ENCODE measurements at regions not wholly inside any gene's neighbourhood (a gene's known extent, or its start where the extent isn't known, plus 50 kb on each side); places are given as distances from the start of the nearest gene placed in this dataset.

DNA sequence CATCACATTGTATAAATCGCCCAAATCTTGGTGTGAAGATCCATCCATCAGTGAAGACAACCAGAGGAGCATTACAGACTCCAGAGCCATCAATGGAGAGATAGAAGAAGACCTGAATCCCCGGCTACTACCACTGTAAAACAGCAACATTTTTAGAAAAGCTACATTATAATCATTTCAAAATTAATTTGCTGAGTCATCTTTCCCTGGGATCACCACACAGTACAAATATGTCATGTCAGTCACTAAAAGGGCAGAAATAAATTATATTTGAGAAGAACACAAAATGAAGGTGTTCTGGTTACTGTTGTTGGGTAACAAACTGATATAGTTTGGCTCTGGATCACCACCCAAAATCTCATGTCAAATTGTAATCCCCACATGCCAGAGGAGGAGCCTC lies 218.5 kb upstream of the STT3B start:
- Histone ChIP-seq H3K4me1 (ENCODE audit: insufficient read depth, low read length) (peaks cover 7% of the 10 kb centered on the region; the same call in 1 of the 2 replicates), H3K9me3 (ENCODE audit: low read length) (peaks cover 22% of the 10 kb centered on the region; the same call in 1 of the 2 replicates), H2AFZ (ENCODE audit: low read length) (no peak overlapping the region), H3K36me3 (replicated peaks in 1 of 2; ENCODE audit: control insufficient read depth in 1 of 2, insufficient read depth in 2 of 2, low read length in 2 of 2) (no peaks in the 10 kb centered on the region), H4K20me1 (ENCODE audit: insufficient read depth, low read length) (no peaks in the 10 kb centered on the region), H3K79me2 (ENCODE audit: insufficient read depth, low read length) (no peaks in the 10 kb centered on the region), H3K27ac (ENCODE audit: extremely low read length, insufficient read depth, low read length) (no peak overlapping the region), H3K4me2 (ENCODE audit: low read depth, low read length) (no peak overlapping the region), H3K9ac (ENCODE audit: insufficient read depth, low read depth, low read length) (no peak overlapping the region), H3K27me3 (ENCODE audit: control insufficient read depth in 1 of 2, insufficient read depth in 2 of 2, low read length in 2 of 2) (no peaks in the 10 kb centered on the region; a peak in 1 of 5 replicates), H3K4me3 (replicated peaks in 1 of 3; ENCODE audit: insufficient read depth in 1 of 3, low read depth in 2 of 3, low read length in 3 of 3) (no peak overlapping the region)
- in situ Hi-C loops (cut with HindIII; ENCODE audit: extremely low pct_ligation_motif_present, low pct_unique_long_range_greater_than_20kb) (no loop called here), intact Hi-C loops (cut with micrococcal nuclease; ENCODE audit: unreplicated experiment) (no loop called here)
- CTCF ChIA-PET (ENCODE audit: low intra/inter-chr PET ratio, low total read pairs) = no interaction called here
- POLR2A ChIA-PET = no interaction called here
- DNase-seq (ENCODE audit: low spot score) (no peak), FAIRE-seq (no peak), ATAC-seq (no peak)
- BruUV-seq (replicated peaks) = no TSS peak
- 69% methylated on average over 2 of the region's 2 CpGs for WGBS (ENCODE audit: low lambda C conversion rate)
- TF ChIP-seq FOXP1 (IDR thresholded peaks at IDR 0.05) (no peak), FOXP1 (CRISPR knock-in tag; IDR thresholded peaks at IDR 0.05) (no peak), MAFK (conservative IDR thresholded peaks at IDR 0.05 in 1 of 2, IDR thresholded peaks at IDR 0.05 in 1 of 2; ENCODE audit: low read length in 2 of 2) (peak; percentile 96 to 97), MAFF (IDR thresholded peaks at IDR 0.05; ENCODE audit: low read depth, low read length) (peak; percentile 96), TAF15 (IDR thresholded peaks at IDR 0.05; ENCODE audit: low read depth, low read length, poor library complexity, severe bottlenecking) (no peak), NFE2L2 (IDR thresholded peaks at IDR 0.05; ENCODE audit: low read length) (peak; percentile 91), SRSF9 (IDR thresholded peaks at IDR 0.05; ENCODE audit: borderline replicate concordance, insufficient read depth, low read depth, low read length, poor library complexity, severe bottlenecking) (no peak), ZNF256 (CRISPR knock-in tag; conservative IDR thresholded peaks at IDR 0.05) (no peak), HNRNPUL1 (IDR thresholded peaks at IDR 0.05; ENCODE audit: low read depth, low read length) (no peak), ZSCAN22 (CRISPR knock-in tag; IDR thresholded peaks at IDR 0.05) (no peak), YY1 (IDR thresholded peaks at IDR 0.05; ENCODE audit: insufficient read depth, insufficient replicate concordance, low read depth, low read length) (no peak), ZNF10 (CRISPR knock-in tag; IDR thresholded peaks at IDR 0.05; ENCODE audit: borderline replicate concordance, low read depth) (no peak), JARID2 (CRISPR knock-in tag; IDR thresholded peaks at IDR 0.05; ENCODE audit: insufficient replicate concordance) (no peak)
- TF ChIP-seq, protein P1, sequence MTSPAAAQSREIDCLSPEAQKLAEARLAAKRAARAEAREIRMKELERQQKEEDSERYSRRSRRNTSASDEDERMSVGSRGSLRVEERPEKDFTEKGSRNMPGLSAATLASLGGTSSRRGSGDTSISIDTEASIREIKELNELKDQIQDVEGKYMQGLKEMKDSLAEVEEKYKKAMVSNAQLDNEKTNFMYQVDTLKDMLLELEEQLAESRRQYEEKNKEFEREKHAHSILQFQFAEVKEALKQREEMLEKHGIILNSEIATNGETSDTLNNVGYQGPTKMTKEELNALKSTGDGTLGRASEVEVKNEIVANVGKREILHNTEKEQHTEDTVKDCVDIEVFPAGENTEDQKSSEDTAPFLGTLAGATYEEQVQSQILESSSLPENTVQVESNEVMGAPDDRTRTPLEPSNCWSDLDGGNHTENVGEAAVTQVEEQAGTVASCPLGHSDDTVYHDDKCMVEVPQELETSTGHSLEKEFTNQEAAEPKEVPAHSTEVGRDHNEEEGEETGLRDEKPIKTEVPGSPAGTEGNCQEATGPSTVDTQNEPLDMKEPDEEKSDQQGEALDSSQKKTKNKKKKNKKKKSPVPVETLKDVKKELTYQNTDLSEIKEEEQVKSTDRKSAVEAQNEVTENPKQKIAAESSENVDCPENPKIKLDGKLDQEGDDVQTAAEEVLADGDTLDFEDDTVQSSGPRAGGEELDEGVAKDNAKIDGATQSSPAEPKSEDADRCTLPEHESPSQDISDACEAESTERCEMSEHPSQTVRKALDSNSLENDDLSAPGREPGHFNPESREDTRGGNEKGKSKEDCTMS (CRISPR knock-in tag; conservative IDR thresholded peaks at IDR 0.05) = no peak
- TF ChIP-seq, protein P2, sequence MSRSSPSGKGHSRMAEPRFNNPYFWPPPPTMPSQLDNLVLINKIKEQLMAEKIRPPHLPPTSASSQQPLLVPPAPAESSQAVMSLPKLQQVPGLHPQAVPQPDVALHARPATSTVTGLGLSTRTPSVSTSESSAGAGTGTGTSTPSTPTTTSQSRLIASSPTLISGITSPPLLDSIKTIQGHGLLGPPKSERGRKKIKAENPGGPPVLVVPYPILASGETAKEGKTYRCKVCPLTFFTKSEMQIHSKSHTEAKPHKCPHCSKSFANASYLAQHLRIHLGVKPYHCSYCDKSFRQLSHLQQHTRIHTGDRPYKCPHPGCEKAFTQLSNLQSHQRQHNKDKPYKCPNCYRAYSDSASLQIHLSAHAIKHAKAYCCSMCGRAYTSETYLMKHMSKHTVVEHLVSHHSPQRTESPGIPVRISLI (CRISPR knock-in tag; IDR thresholded peaks at IDR 0.05; ENCODE audit: borderline replicate concordance) = no peak

Data from HepG2 (cell line).